GM23248 (cell line): ENCODE measurements at regions not wholly inside any gene's neighbourhood (a gene's known extent, or its start where the extent isn't known, plus 50 kb on each side); places are given as distances from the start of the nearest gene placed in this dataset.

Source experiments
- DNase-seq: peaks from one replicate; pipeline ENCODE4 v3.0.0-alpha.2; 2015
- H2AFZ ChIP-seq: fragments of 200-600 bp; sonication (generic); 2 replicates; pipeline ENCODE4 v1.6.1; 2016; ENCODE audit warnings: antibody characterized with exemption
- H3F3A ChIP-seq: fragments of 200-600 bp; sonication (generic); 2 replicates; pipeline ENCODE4 v1.6.1; 2016; ENCODE audit warnings: mild to moderate bottlenecking, antibody characterized with exemption, mixed run types; ENCODE audit not compliant: insufficient read depth
- H3K27ac ChIP-seq: fragments of 200-600 bp; sonication (generic); 2 replicates; pipeline ENCODE4 v1.5.1; 2016; ENCODE audit warnings: mild to moderate bottlenecking
- H3K27me3 ChIP-seq: fragments of 200-600 bp; sonication (generic); replicated peaks from 2 replicates; pipeline ENCODE4 v1.6.1; 2016; ENCODE audit warnings: mild to moderate bottlenecking; ENCODE audit not compliant: insufficient read depth
- H3K36me3 ChIP-seq: fragments of 200-600 bp; sonication (generic); 2 replicates; pipeline ENCODE4 v1.6.1; 2016; ENCODE audit warnings: low read depth, mild to moderate bottlenecking
- H3K4me1 ChIP-seq: fragments of 200-600 bp; sonication (generic); 2 replicates; pipeline ENCODE4 v1.6.1; 2016; ENCODE audit warnings: mild to moderate bottlenecking; ENCODE audit not compliant: insufficient read depth
- H3K4me2 ChIP-seq: fragments of 200-600 bp; sonication (generic); one replicate; pipeline ENCODE4 v1.6.1; 2016; ENCODE audit warnings: mild to moderate bottlenecking; ENCODE audit not compliant: unreplicated experiment
- H3K4me3 ChIP-seq: fragments of 200-600 bp; sonication (generic); 2 replicates; pipeline ENCODE4 v1.5.1; 2016; ENCODE audit warnings: mild to moderate bottlenecking
- H3K79me2 ChIP-seq: fragments of 200-600 bp; sonication (generic); 2 replicates; pipeline ENCODE4 v1.6.1; 2016; ENCODE audit warnings: mild to moderate bottlenecking; ENCODE audit not compliant: insufficient read depth
- H3K9ac ChIP-seq: fragments of 200-600 bp; sonication (generic); 2 replicates; pipeline ENCODE4 v1.6.1; 2016; ENCODE audit warnings: mild to moderate bottlenecking
- H3K9me2 ChIP-seq: fragments of 200-600 bp; sonication (generic); 2 replicates; pipeline ENCODE4 v1.6.1; 2016; ENCODE audit warnings: mixed run types, mild to moderate bottlenecking, moderate library complexity; ENCODE audit not compliant: insufficient read depth
- H3K9me3 ChIP-seq: fragments of 200-600 bp; sonication (generic); one replicate; pipeline ENCODE4 v1.6.1; 2017; ENCODE audit warnings: low read depth
- H4K20me1 ChIP-seq: fragments of 200-600 bp; sonication (generic); 2 replicates; pipeline ENCODE4 v1.6.0; 2016; ENCODE audit not compliant: insufficient read depth
- EZH2 ChIP-seq: fragments of 200-600 bp; sonication (generic); IDR thresholded peaks from 2 replicates; pipeline ENCODE4 v1.6.1; 2018; ENCODE audit warnings: antibody characterized with exemption, mild to moderate bottlenecking; ENCODE audit not compliant: insufficient read depth, poor library complexity, severe bottlenecking
- EZH2phosphoT487 ChIP-seq: fragments of 200-600 bp; sonication (generic); IDR thresholded peaks from 2 replicates; pipeline ENCODE4 v1.6.1; 2018; ENCODE audit warnings: antibody characterized with exemption, moderate library complexity, mild to moderate bottlenecking, low read depth; ENCODE audit not compliant: insufficient read depth
- WGBS, 2 experiments: methylation state at CpG; one replicate each; pipeline ENCODE4 v1.1.6; 2015 to 2017; ENCODE audit warnings: low lambda C conversion rate in 2 of 2, low coverage in 1 of 2; ENCODE audit errors: missing lambda C conversion rate in 2 of 2; 5-methylcytosine and 5-hydroxymethylcytosine counted together
- in situ Hi-C: fragments of 300-500 bp; cut with MboI; formaldehyde crosslinking; loops from 2 replicates; pipeline ENCODE4 v1.15.0; 2020

DNA sequence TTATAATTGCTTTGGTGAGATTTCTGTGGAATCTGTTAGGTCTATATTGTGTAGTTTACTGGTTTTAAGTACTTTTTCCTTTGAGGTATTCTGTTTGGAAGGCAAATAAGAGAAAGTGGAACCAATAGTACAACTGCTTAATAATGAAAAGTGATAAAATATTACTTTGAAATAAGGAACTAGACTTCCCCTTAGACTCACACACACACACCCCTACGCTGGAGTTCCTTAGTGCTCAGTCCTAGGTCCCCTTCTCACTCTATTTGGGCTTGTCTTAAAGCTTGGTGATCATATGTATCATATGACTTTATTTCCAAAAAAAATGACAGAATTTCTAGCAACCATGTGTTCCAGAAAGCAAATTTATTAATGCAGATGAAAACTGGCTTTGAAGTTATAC is 494.0 kb upstream of the TGFBR2 start:
- in situ Hi-C loops = no loop called here
- H3K4me2 ChIP-seq = no peak overlapping the region
- 82 to 90% methylated on average over 1 of the region's 1 CpG for WGBS, 2 experiments

DNA sequence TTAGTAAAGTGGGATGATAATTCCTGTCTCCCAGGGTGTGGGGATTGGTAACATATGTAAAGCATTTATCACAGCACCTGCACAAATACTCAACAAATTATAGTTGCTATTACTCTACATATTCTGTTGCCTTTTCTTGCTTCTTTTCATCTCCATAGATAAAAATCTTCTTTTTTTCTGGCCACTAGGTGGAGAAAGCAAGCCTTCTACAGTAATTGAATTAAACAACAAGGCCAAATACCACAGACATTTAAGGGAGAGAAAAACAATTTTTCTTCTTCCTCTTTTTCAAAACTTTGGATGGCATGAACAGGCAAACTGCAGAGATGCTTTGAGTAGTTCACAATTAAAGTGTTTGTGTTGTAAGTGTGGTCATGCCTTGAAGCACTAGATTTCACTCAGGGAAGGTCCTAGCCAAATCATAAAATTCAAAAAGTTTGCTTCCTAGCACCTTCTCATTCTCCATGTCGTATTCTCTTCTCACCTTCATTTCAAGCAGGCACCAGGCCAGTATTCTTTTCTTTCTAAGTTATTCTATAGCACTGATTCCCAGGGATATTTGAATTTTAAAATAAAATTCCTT is 493.4 kb upstream of the TGFBR2 start:
- no peak overlapping the region for H2AFZ ChIP-seq
- in situ Hi-C loops = no loop called here
- no peaks in the 10 kb centered on the region for H3K27me3 ChIP-seq

More for the DNA sequence above, 494.0 kb upstream of the TGFBR2 start:
- no peaks in the 10 kb centered on the region for H3K36me3 ChIP-seq
- no peaks in the 10 kb centered on the region for H3K27me3 ChIP-seq
- TF ChIP-seq EZH2phosphoT487 (no peak), EZH2 (no peak)
- H3K27ac ChIP-seq = no peak overlapping the region
- H3K79me2 ChIP-seq = no peaks in the 10 kb centered on the region
- no peaks in the 10 kb centered on the region for H3K9me2 ChIP-seq
- no peak overlapping the region for H3K9ac ChIP-seq
- no peaks in the 10 kb centered on the region for H4K20me1 ChIP-seq
- H2AFZ ChIP-seq = no peak overlapping the region
- H3K4me1 ChIP-seq = peaks cover 17% of the 10 kb centered on the region
- H3F3A ChIP-seq = no peaks in the 10 kb centered on the region
- no peak for DNase-seq
- no peak overlapping the region for H3K4me3 ChIP-seq
- H3K9me3 ChIP-seq = no peaks in the 10 kb centered on the region

DNA sequence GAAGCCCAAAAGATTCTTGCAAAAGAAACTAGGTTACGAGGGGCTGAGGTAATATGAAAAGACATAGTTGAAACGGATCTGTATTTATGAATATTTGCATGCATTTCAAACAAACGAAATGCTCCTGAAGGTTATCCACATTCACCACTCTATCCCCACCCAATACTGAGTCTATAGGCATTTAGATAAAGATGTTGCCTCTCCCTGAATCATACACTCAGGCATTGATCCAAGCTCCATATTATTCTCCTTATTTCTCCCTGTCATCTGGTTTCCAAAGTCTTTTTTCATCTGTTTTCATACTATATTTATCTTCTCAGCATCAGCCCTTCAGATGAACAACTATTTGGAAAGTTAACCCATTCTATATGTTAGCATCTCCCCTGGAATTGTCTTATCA is 492.5 kb upstream of the TGFBR2 start:
- no peak overlapping the region for H2AFZ ChIP-seq
- TF ChIP-seq EZH2phosphoT487 (no peak), EZH2 (no peak)
- H3K9me2 ChIP-seq = no peaks in the 10 kb centered on the region
- peak; percentile 20 for DNase-seq
- no peaks in the 10 kb centered on the region for H3K36me3 ChIP-seq
- H3K9ac ChIP-seq = no peak overlapping the region
- no peak overlapping the region for H3K4me3 ChIP-seq
- no peak overlapping the region for H3K27ac ChIP-seq
- in situ Hi-C loops = no loop called here
- H4K20me1 ChIP-seq = no peaks in the 10 kb centered on the region
- no peaks in the 10 kb centered on the region for H3K27me3 ChIP-seq
- no peak overlapping the region for H3K4me2 ChIP-seq
- H3F3A ChIP-seq = no peaks in the 10 kb centered on the region
- 83 to 88% methylated on average over 3 of the region's 3 CpGs for WGBS, 2 experiments
- no peaks in the 10 kb centered on the region for H3K79me2 ChIP-seq
- H3K9me3 ChIP-seq = no peaks in the 10 kb centered on the region
- peaks cover 17% of the 10 kb centered on the region for H3K4me1 ChIP-seq

More for the DNA sequence above, 493.4 kb upstream of the TGFBR2 start:
- H3K27ac ChIP-seq = no peak overlapping the region
- H3K36me3 ChIP-seq = no peaks in the 10 kb centered on the region
- no peaks in the 10 kb centered on the region for H3K9me2 ChIP-seq
- 57 to 58% methylated on average over 1 of the region's 1 CpG for WGBS, 2 experiments
- TF ChIP-seq EZH2phosphoT487 = no peak
- no peak for TF ChIP-seq EZH2
- H3K9me3 ChIP-seq = no peaks in the 10 kb centered on the region
- H3K4me1 ChIP-seq = peaks cover 17% of the 10 kb centered on the region
- no peaks in the 10 kb centered on the region for H3K79me2 ChIP-seq
- no peak overlapping the region for H3K9ac ChIP-seq
- H4K20me1 ChIP-seq = no peaks in the 10 kb centered on the region
- no peak overlapping the region for H3K4me3 ChIP-seq
- H3F3A ChIP-seq = no peaks in the 10 kb centered on the region
- H3K4me2 ChIP-seq = no peak overlapping the region
- peak; percentile 70 for DNase-seq

DNA sequence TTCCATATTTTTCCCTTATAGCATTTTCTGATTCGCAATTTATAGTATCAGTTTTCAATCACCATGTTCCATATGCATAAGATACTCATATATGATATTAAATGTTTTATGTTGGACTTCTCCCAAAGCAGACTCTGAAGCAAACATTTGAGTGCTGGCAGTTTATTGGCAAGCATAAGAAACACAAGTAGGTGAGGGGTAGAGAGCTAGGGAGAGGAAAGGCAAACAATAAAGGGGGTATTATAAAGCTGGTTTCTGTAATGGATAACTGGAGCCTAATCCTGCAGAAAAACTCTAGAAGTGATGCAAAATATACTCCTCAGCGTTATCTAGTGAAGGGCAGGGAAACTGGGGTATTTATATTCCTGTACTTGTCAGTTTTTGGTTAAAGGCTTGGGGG is 491.5 kb upstream of the TGFBR2 start:
- Histone ChIP-seq H3K36me3 (no peaks in the 10 kb centered on the region), H3K9me2 (no peaks in the 10 kb centered on the region), H3F3A (no peaks in the 10 kb centered on the region), H4K20me1 (no peaks in the 10 kb centered on the region), H3K9me3 (no peaks in the 10 kb centered on the region), H3K27ac (no peak overlapping the region), H3K4me1 (peaks cover 17% of the 10 kb centered on the region), H3K4me2 (no peak overlapping the region), H3K4me3 (no peak overlapping the region), H3K79me2 (no peaks in the 10 kb centered on the region), H3K27me3 (no peaks in the 10 kb centered on the region), H2AFZ (no peak overlapping the region), H3K9ac (no peak overlapping the region)
- TF ChIP-seq EZH2phosphoT487 = no peak
- TF ChIP-seq EZH2 = no peak
- no peak for DNase-seq
- 86 to 92% methylated on average over 2 of the region's 2 CpGs for WGBS, 2 experiments
- in situ Hi-C loops = no loop called here

DNA sequence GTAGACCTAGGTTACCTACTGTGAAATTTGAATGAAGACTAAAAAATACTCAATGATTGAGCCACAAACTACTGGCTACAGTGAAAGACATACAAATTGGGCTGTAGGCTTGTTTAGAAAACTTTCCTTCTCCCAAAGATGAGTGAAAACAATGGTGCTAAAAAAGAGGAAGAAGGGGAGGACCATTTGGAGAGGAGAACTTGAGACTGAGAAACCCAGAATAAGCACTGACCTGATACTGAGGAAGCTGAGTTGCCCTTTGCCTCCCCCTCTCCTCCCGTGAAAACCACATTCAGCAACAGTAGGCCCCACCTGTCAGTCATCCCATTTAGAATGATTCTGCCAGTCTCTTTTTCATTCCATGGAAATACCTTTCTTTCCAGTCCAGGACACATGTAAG is 484.0 kb upstream of the TGFBR2 start:
- DNase-seq = no peak
- H3K36me3 ChIP-seq = no peaks in the 10 kb centered on the region
- no peaks in the 10 kb centered on the region for H3K9me2 ChIP-seq
- H3K27ac ChIP-seq = no peak overlapping the region
- 82% methylated on average over 1 of the region's 1 CpG for WGBS, 2 experiments
- no peaks in the 10 kb centered on the region for H3K27me3 ChIP-seq
- in situ Hi-C loops = no loop called here
- no peak for TF ChIP-seq EZH2phosphoT487
- no peak for TF ChIP-seq EZH2
- H3K4me1 ChIP-seq = no peaks in the 10 kb centered on the region
- peaks cover under 1% of the 10 kb centered on the region for H3K9me3 ChIP-seq
- H4K20me1 ChIP-seq = no peaks in the 10 kb centered on the region
- no peak overlapping the region for H3K4me3 ChIP-seq
- no peak overlapping the region for H3K9ac ChIP-seq
- no peak overlapping the region for H3K4me2 ChIP-seq
- H3F3A ChIP-seq = no peaks in the 10 kb centered on the region
- H2AFZ ChIP-seq = no peak overlapping the region
- no peaks in the 10 kb centered on the region for H3K79me2 ChIP-seq
